Stimulated activated CD4-positive, alpha-beta T cell treated with anti-CD3 and anti-CD28 coated beads, Interleukin-1b, Interleukin-23, amount 100 ng/mL, for 48 hours (primary cell): ENCODE measurements at regions not wholly inside any gene's neighbourhood (a gene's known extent, or its start where the extent isn't known, plus 50 kb on each side); places are given as distances from the start of the nearest gene placed in this dataset.
"Not testable (repeated sequence)": the region's sequence is repeated elsewhere in the genome, so short reads cannot be mapped to it uniquely, and the experiment has no call there.

Experiments
- DNase-seq: peaks from one replicate; pipeline ENCODE4 v3.0.0-alpha.2; 2020

DNA sequence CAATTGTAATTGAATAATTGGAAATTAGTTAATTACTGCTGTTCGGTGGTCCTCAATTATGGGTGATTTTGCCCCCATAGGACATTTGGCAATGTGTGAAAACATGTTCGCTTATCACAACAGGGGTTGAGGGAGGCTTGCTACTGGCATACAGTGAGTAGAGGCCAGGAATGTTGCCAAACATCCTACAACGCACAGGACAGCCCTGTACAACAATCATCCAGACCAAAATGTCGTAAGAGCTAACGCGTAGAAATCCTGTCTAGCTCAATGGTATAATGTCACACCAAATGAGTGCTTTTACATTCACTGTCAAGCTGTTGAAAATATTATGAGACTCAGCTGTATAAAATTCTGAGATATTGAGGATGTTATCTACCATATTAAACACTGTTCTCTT, 464.4 kb upstream of the TUSC1 start:
- DNase-seq = no peak

GRCh38 chr9:26142201-26142600, 464.0 kb upstream of the TUSC1 start:
- no peak for DNase-seq

GRCh38 chr9:26133537-26133936, 455.3 kb upstream of the TUSC1 start:
- DNase-seq = no peak

DNA sequence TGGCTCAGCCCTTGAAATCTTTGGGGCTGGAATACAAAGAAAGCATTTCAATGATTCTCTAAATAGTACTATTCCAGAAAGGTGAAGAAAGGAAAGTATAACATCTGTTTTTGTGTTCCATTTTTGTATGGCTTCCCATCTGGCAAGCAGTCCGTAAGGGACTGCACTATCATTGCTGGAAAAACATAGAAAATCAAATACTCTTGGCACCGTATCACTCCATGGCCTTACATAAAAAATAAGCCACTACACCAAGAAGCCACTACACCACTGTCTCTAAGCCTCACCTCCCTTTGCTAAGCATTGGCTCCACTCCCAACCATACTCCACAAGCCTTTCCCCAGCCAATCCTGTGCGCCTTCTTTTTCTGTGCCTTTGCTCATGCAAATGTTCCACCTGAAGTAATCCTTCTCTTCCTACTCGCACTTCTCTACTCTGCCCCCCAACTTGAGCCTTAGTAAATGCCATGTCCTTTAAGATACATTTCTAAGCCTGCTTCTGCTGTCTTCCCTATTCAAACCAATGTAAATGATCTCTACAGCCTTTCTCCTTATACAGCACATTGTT, 454.6 kb upstream of the TUSC1 start:
- DNase-seq = no peak

DNA sequence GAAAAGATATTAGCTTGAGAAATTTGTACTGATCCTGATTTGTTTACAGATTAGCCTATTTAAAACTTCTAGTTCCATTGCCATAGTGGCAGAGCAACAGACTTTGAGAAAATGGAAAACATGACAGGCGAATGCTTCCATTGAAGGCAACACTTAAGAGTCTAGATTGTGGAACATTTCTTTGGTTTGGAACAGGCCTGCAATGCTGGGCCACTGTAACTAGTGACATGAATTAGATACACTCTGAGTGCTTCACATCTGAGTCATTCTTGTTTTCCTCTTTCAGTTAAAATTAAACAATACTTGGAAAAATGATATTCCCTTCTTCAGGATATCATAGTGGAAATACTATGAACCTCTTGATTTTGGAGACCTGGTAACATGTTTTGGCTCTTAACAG, 453.6 kb upstream of the TUSC1 start:
- no peak for DNase-seq

GRCh38 chr9:26129217-26129616, 451.0 kb upstream of the TUSC1 start:
- DNase-seq = no peak

GRCh38 chr9:26125693-26126092, 447.4 kb upstream of the TUSC1 start:
- no peak for DNase-seq

DNA sequence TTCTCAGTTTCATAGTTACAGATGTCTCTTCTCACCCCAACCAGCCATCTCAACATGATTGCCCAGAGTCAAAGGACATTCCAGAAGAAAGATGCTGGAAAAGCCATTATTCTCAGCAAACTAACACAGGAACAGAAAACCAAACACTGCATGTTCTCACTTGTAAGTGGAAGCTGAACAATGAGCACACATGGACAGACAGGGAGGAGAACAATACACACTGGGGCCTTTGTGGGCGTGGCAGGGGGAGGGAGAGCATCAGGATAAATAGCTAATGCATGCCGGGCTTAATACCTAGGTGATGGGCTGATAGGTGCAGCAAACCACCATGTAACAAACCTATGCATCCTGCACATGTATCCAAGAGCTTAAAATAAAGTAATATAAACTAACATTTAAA, 437.8 kb upstream of the TUSC1 start:
- DNase-seq = not testable (repeated sequence)

- no peak for DNase-seq
Measured at GRCh38 chr9:26112724-26113123, 434.5 kb upstream of the TUSC1 start.

DNA sequence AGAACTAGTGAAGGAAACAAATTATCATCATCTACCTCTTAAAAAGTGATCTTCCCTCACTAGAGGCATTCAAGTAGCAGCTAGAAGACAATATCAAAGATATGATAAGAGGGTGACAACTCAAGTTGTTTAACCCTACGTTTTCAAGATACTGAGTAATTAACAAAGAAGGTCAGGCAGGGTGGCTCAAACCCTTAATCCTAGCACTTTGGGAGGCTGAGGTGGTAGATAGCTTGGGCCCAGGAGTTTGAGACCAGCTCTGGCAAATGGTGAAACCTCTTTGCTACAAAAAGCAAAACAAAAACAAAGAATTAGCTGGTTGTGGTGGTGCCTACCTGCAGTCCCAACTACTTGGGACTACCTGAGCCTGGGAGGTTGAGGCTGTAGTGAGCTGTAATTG, 408.2 kb upstream of the TUSC1 start:
- no peak for DNase-seq

- DNase-seq = no peak
Measured at GRCh38 chr9:26081847-26082246, 403.6 kb upstream of the TUSC1 start.

DNA sequence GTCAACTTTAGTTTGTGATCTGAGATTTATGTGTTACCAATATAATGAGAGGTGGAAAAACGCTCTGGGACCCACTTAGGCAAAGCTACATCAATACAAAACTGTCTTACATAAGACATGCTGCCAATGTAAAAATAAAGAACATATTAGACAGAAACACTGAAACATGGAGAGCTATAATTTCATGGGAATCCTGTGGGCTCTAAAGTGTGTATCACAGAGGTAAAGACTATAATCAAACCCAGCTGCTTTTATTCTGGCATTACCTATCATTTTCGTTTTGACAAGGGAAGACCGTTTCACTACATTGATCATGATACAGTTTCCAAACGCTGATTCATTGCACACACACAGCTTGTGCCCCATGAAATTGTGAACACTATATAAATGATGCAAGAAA, 400.5 kb upstream of the TUSC1 start:
- DNase-seq = no peak

DNA sequence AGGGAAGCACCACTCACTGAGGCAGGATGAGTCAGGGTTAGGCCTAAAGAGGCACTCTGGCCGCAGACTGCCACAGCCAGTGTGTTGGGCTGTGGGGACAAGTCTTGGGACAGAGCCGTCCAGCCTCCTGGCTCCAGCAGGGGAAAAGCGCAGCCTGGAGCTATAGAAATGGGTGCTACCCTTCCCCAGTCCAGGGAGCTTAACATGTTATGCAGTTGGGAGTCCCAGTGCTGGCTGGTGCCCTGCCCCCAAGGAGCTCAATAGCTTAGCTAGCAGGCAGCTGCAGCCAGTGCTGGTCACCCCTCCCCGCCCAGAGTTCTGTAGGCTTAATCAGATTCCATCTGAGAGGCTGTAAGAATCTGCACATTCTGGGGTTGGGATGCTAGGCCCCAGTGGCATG, 399.6 kb upstream of the TUSC1 start:
- no peak for DNase-seq

GRCh38 chr9:26067608-26068007, 389.4 kb upstream of the TUSC1 start:
- DNase-seq = no peak

DNA sequence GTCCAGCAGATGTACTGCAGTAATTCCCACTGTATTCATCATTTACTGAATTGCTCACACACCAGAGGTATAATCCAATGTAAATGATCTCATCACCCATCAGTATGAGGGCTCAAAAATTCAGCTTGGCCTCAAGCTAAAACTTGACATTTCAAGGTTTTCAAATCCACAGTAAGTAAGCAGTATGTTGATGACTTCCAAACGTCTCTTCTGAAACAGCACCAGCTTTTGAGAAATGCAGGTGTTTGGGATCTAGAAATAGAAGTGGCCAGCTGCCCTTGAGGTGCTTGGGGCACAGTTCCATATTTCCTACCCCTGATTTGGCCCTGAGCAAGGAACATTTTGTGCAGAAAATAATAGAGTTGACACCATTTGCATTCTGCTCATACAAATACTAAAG, 388.0 kb upstream of the TUSC1 start:
- no peak for DNase-seq

DNA sequence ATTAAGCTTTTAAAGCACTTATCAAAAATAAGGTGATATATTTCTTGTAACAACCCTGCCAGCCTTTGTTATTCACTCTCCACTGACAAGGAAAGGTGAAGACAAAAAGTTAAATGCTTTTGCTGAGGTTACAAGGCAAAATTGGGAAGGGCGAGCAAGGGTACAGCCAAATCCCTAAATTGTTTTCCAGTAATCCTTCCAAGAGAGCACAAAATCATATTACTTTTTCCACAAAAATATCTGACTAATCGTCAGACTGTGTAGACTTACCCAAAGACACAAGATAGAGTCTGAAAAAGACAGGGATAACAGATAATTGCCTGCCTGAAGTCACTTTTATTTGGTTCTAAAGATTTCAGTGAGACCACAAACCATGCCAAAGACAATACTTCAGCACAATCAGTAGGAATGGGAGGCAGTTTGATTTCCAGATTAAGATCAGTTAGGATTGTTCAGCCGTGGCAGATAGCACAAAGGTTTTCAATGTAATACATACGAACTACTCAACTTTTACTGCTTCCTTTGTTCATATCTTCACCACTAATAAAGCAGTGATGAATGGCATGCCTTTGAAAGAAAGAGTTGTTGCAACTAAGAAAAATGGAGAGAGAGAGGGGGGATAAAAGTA, 383.8 kb upstream of the TUSC1 start:
- DNase-seq = no peak

GRCh38 chr9:26058111-26058895, 380.1 kb upstream of the TUSC1 start:
- no peak for DNase-seq

DNA sequence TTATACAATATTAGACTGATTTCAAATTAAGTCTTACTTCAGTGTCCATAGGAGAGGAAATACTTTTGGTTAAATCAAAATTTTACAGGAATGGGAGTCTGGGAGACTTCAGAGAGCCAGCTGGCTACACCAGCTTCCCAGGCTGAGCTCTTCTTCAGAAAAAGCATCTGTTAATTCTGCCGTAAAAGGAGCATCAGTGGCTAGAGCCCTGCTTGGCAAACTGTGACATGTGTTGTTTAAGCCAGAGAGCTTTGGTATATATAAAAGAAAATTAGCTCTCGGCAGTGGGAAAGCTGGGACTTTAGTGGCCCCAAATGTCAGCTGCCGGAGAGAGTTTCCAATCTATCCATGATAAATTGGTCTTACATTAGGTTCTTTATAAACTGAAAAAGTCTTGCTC, 378.8 kb upstream of the TUSC1 start:
- no peak for DNase-seq

- DNase-seq = no peak
Measured at GRCh38 chr9:26054600-26055520, 376.6 kb upstream of the TUSC1 start.

GRCh38 chr9:26053954-26054353, 375.7 kb upstream of the TUSC1 start:
- DNase-seq = no peak

DNA sequence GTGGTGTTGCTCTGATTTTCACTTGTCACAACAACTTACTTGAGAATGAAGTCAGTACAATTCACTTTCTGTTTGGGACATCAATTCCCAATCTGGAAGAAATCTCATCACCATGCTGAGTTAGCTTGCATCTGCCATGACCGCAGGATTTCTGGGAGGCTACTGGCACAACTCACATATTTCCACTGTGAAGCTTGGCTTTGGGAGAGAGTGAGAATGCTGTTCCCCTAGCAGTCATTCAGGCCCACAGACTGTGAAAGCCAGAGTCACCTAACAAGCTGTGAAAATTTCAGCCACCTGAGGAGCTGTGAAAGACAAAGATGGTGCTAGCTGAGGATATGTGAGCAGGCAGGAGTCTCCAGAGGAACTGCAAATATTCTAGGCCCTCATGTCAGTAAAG, 365.2 kb upstream of the TUSC1 start:
- DNase-seq = no peak

DNA sequence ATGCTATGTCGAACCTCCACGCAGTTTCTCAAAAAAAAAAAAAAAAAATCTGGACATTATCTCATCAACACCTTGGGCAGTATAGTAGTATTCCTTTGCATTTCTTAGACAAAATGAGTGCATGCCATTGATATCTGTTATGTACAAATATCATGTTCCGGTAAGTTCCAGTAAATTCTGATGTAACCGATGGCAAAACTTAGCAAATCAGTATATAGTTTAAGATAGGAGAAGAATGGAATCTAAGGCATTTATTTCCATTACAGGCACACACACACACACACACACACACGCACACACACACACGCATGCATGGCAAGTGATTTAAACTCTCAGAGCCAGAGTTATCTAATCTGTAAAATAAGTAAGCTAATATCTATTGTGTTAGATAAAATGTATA, 356.5 kb upstream of the TUSC1 start:
- DNase-seq = no peak

- DNase-seq = no peak
Measured at GRCh38 chr9:26033336-26033735, 355.1 kb upstream of the TUSC1 start.
